HG02623 (cell line): ENCODE measurements at regions not wholly inside any gene's neighbourhood (a gene's known extent, or its start where the extent isn't known, plus 50 kb on each side); places are given as distances from the start of the nearest gene placed in this dataset.

Source experiments
- ATAC-seq: cut with Tn5 transposase; IDR thresholded peaks from one replicate; pipeline ENCODE4 v1.9.1; 2021; ENCODE audit warnings: moderate library complexity; ENCODE audit not compliant: unreplicated experiment

DNA sequence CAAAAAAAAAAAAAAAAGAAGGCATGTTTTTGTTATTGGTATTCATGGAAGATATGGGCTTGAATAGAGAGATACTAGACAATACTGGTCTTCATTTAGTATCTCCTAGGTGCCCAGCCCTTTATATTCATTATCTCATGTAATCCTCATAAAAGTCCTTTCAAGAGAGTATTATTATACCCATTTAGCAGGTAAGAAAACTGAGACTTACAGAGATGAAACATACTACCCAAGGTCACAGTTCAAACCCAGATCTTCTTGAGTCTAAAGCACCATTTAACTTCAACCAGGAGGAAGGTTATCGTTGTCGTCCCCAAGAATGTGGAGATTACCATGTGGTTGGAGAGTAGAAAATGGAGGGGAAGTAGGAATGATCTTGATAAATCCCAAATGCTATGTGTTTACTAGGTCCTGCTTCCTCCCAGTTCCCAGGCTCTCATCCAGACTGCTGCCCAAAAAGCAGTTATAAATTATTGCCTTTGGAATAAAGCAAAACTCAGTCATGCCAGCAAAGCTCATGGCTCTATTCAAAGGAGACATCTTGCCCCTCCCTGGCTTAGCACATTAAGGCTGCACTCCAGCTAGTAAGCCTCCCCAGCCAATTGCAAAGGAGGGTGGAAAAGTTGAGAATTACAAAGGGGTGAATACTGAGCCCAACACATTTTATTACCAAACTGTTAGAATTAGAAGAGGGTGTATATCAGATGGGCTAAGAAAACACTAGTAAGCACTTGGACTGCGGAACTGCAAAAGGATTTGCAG lies 163.9 kb downstream of the PIK3R1 start:
- no peak for ATAC-seq

- ATAC-seq = no peak
These were observed 164.5 kb downstream of the PIK3R1 start for GRCh38 chr5:68380078-68380477.

GRCh38 chr5:68381060-68381459 lies 165.5 kb downstream of the PIK3R1 start:
- no peak for ATAC-seq

DNA sequence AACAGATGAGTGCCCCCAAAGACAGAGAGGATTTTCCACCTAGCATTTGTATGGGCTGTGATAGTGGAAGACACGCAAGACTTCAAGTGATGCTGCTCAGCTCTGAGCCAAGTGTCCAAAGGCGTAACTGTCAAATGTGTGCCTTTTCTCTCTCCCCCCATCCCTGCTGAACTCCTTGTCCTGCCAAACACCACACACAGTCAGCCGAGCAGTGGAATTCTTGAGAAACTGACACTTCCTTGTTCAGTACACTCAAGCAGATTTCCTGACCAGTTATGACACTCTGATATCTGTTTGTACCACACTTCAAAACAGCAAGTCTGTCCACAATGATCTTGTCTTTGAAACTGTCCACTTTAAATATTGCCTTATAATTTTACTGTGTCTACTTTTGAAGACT lies 166.4 kb downstream of the PIK3R1 start:
- ATAC-seq = no peak

DNA sequence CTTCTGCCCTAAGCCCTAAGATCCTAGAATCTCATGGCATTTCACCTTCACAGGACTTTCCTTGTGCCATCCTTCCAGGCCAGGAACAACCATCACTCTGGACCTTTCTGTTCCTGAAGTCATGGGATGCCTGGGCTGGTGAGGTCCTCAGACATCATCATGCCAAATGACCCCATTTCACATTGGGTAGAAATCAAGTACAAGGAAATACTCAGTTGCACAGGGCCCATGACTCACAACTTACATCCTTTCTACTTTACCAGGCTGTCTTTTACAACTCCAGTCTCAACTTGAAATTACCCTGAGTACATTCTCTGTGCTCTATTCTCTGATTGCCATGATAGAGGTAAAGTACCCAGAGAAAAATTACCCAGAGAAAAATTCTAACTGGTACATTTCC lies 167.1 kb downstream of the PIK3R1 start:
- ATAC-seq = no peak

- ATAC-seq = no peak
These were observed 168.3 kb downstream of the PIK3R1 start for GRCh38 chr5:68383888-68384310.

DNA sequence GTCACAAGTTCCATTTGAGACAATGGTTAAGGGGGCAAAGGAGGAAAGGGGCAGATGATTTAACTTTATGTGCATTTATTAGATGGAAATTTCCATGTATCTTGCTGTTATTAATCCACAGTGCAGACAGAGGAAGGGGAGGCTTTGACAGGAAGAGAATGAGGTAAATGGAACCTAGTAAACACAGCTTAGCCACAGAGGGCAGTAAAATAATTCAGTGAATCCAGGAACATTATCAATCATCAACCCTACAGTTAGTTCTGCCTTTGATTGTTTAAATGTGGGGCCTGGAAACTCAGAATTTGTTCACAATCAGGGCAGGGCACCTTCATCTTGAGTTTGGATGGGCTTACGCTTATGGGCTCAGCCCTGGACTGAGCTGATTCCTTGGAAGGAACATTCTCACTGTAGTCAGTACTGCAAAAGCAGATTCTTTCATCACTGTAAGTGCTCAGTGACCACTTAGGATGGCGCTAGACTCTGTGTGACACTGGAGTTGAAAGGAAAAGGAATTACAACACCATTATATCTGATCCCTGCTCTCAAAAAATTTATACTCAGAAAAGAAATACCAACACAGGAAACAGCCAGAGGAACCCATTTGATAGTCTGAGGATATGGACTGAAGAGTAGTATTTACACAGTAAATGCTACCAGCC lies 169.5 kb downstream of the PIK3R1 start:
- no peak for ATAC-seq

DNA sequence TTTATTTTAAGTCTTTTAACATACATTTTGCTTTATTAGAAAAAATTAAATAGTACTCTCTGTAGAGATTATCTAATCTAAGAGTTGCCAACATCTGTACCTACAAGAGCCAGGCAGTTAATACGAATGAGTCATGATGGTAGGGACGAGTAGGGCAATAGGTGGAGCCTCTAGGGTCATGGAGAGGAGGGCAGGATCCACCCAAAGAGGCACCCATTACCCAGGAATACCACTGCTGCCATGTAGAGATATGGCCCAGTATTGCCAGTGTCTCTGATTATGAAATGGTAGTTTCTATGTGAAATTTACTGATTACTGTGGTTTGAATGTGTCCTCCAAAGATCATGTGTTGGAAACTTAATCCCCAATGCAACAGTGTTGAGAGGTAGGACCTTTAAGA lies 170.4 kb downstream of the PIK3R1 start:
- ATAC-seq = no peak

DNA sequence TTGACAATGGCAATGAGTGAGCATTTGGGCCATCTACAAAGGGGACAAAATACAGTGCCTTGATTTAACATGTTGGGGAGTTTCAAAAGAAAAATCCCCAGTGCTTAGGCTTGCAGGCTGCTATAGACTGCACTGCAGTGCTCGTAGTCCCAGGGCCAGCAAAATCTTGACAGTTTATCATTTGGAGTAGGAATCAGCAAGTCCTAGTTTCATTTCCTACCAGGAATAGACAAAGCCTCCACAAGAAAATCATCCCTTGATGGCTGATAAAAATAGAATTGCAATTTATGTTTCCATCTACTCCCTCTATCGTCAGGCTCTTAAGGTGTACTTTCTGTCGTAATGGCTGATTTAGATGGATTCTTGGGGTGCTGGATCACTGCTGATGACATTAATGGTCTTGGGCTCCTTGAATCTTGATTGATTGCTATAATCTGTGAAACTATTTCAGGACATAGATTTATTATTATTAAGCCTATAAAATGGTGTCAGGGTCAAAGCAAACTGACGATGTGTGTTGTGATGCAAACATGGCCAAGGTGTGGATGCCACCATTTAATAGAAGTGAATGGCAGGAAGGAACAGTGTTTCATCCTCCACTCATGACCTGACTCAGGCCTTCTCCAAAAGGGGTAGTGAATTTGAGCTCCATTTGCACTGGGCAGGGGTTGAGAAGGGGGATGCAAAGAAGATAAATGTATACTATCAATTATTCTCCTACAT lies 171.7 kb downstream of the PIK3R1 start:
- no peak for ATAC-seq

DNA sequence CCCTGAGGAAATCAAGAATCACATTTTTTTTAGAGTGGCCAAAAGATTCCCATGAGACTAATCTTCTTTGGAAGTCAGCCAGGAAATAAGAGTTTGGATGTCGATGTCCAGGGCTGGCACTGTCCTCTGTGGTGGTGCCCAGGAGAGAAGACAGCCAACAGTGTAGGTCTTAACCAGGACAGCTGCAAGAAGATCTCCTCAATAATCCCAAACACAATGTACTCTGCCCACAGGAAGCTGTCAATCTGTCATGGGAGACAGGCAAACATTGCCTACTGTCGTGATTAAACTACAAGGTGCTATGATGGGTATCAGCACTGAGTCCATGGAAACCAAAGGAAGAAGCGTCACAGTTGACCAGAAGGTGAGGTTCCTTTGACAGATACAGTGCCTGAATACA lies 174.1 kb downstream of the PIK3R1 start:
- no peak for ATAC-seq

GRCh38 chr5:68392617-68393016 lies 177.1 kb downstream of the PIK3R1 start:
- no peak for ATAC-seq

GRCh38 chr5:68395302-68395701 lies 179.7 kb downstream of the PIK3R1 start:
- no peak for ATAC-seq

GRCh38 chr5:68395926-68396511 lies 180.5 kb downstream of the PIK3R1 start:
- no peak for ATAC-seq

DNA sequence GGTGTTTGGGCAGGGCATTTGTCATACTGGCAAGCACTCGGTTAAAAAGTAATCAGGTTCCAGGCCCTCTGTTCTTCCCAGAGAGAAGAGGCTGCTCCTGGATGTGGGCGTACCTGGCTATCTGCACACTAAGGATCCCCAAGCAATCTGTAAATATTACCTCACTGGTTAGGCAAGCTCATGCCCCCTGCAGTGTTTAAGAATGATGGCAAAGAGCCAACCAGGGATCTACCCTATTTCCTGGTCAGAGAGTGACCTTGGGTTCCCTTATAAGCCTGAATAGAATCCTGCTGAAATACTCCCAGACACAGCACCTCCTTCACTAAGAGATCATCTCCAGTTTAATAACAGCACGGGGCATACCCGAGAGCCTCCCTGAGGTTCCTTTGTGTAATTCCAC lies 181.2 kb downstream of the PIK3R1 start:
- ATAC-seq = no peak

DNA sequence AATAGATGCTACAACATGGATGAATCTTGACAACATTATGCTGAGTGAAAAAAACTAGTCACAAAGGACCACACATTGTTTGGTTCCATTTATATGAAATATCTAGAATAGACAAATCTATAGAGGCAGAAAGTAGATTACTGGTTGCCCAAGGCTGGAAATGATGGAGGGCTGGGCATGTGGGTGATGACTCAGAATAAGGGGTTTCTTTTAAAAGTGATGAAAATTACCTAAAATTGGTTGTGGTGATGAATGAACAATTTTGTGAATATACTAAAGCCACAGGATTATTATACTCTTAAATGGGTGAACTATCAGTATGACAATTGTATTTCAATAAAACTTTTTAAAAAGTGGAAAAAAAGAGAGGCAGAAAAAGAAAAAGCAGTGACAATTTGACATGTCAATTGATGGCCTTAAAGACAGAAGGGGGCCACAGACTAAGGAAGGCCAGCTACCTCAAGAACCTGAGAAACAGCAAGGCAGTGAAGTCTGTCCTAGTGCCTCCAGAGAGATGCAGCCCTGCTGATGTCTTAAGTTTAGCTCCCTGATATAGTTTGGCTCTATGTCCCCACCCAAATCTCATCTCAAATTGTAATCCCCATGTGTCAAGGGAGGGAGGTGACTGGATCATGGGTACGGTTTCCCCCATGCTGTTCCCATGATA lies 182.7 kb downstream of the PIK3R1 start:
- no peak for ATAC-seq

DNA sequence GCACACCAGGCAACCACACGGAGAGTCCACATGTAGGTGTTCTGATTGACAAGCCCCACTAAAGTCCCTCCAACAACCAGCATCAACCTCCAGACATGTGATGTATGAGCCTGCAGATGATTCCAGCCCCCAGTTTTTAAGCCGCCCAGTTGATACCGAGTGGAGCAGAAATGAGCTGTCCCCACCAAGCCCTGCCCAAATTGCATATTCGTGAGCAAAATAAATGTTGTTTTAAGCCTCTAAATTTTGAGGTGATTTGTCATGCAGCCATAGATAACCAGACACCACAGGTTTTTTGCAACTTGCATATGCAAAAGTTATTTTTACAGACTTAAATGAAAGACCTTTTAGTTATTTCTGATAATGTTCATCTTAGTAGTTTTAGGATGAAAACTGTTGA lies 187.7 kb downstream of the PIK3R1 start:
- ATAC-seq = no peak

- no peak for ATAC-seq
These were observed 188.7 kb downstream of the PIK3R1 start for GRCh38 chr5:68404246-68404645.

DNA sequence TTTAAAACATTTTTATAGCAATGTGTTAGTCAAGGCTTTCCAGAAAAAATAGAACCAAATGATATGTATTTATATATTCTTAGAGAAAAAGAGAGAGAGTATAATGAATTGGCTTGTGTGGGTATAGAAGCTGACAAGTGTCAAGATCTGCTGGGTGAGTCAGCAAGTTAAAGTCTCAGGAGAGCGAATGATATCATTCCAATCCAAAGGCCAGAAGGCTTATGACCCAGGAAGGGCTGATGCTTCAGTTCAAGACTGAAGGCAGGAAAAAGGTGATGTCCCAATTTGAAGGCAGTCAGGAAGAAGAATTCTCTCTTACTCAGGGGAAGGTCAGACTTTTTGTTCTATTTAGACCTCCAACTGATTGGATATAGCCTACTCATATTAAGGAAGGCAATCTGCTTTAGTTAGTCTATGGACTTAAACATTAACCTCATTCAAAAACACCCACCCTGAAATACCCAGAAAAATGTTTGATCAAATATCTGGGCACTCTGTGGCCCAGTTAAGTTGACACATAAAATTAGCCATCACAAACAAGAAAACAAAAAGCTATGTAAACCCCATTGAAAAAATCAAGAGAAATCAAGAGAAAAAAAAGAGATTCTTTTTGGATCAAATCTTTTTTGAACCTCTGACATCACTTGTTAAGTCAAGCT lies 189.6 kb downstream of the PIK3R1 start:
- no peak for ATAC-seq

- ATAC-seq = no peak
These were observed 190.5 kb downstream of the PIK3R1 start for GRCh38 chr5:68405784-68406743.
